B cell (primary cell): ENCODE measurements at regions not wholly inside any gene's neighbourhood (a gene's known extent, or its start where the extent isn't known, plus 50 kb on each side); places are given as distances from the start of the nearest gene placed in this dataset.

Experiments used
- ATAC-seq: fragments of 200-7000 bp; cut with Tn5 transposase; one replicate; pipeline ENCODE4 v1.10.0; 2021; ENCODE audit warnings: low read depth, mild to moderate bottlenecking, moderate number of reproducible peaks, moderate library complexity
- CTCF ChIA-PET: fragments of 350-600 bp; sonication (Branson Sonifier 250); formaldehyde crosslinking; loops from one replicate; lab custom pipeline; 2021; ENCODE audit warnings: antibody characterized with exemption, inconsistent platforms; lab: Charles Lee
- POLR2A ChIA-PET: fragments of 350-600 bp; sonication (Branson Sonifier 250); formaldehyde crosslinking; loops from one replicate; lab custom pipeline; 2021; ENCODE audit warnings: antibody characterized with exemption; lab: Charles Lee
- DNase-seq: peaks from one replicate; pipeline ENCODE4 v3.0.0; 2013
- H2AFZ ChIP-seq: 2 replicates; pipeline ENCODE4 v1.6.1; 2012; ENCODE audit warnings: mild to moderate bottlenecking, low read depth, low read length; ENCODE audit not compliant: insufficient read depth, poor library complexity, severe bottlenecking
- H3K27ac ChIP-seq, 2 donors: 1 replicate in 1 of 2; 2 replicates in 1 of 2; pipeline ENCODE4 v1.5.1; 2012 to 2013; ENCODE audit warnings: low read length in 2 of 2, mild to moderate bottlenecking in 2 of 2, moderate library complexity in 1 of 2
- H3K27me3 ChIP-seq, 4 experiments: fragments of 200-600 bp in 1 of 4; sonication (generic) in 1 of 4; replicated peaks in 1 of 4; 1 replicate in 2 of 4; 2 replicates in 2 of 4; pipeline versions ENCODE4 v1.6.1 to v1.7.0; 2013 to 2016; ENCODE audit warnings: low read length in 3 of 4, mild to moderate bottlenecking in 2 of 4, mixed read lengths in 1 of 4, moderate library complexity in 1 of 4; ENCODE audit not compliant: insufficient read depth in 4 of 4, control insufficient read depth in 3 of 4; ENCODE audit errors: control extremely low read depth in 1 of 4
- H3K36me3 ChIP-seq, 2 experiments: replicated peaks in 1 of 2; 1 replicate in 1 of 2; 2 replicates in 1 of 2; pipeline versions ENCODE4 v1.6.1 to v1.7.1; 2013; ENCODE audit warnings: low read length in 1 of 2; ENCODE audit not compliant: insufficient read depth in 2 of 2, control insufficient read depth in 1 of 2; ENCODE audit errors: control extremely low read depth in 1 of 2, extremely low read depth in 1 of 2
- H3K4me1 ChIP-seq, 2 donors: fragments of 200-600 bp in 1 of 2; sonication (generic) in 1 of 2; 1 replicate in 1 of 2; 2 replicates in 1 of 2; pipeline versions ENCODE4 v1.5.1 to v1.6.1; 2013 to 2017; ENCODE audit warnings: low read length in 2 of 2; ENCODE audit not compliant: control insufficient read depth in 2 of 2, insufficient read depth in 2 of 2
- H3K4me2 ChIP-seq: replicated peaks from 2 replicates; pipeline ENCODE3; 2012; ENCODE audit warnings: mild to moderate bottlenecking, low read depth, low read length; ENCODE audit not compliant: poor library complexity, severe bottlenecking
- H3K4me3 ChIP-seq, 5 experiments: fragments of 200-600 bp in 1 of 5; sonication (generic) in 1 of 5; 1 replicate in 3 of 5; 2 replicates in 2 of 5; pipeline versions ENCODE4 v1.5.1 to v1.7.0; 2011 to 2016; ENCODE audit warnings: low read length in 4 of 5, mild to moderate bottlenecking in 4 of 5, low read depth in 2 of 5, control low read depth in 1 of 5, moderate library complexity in 1 of 5; ENCODE audit not compliant: insufficient read depth in 1 of 5; ENCODE audit errors: control extremely low read depth in 1 of 5, extremely low read depth in 1 of 5
- H3K79me2 ChIP-seq: fragments of 200-600 bp; sonication (generic); one replicate; pipeline ENCODE4 v1.6.0; 2016; ENCODE audit warnings: low read length; ENCODE audit not compliant: control insufficient read depth, insufficient read depth
- H3K9ac ChIP-seq: fragments of 200-600 bp; sonication (generic); 2 replicates; pipeline ENCODE4 v1.6.1; 2017; ENCODE audit warnings: mild to moderate bottlenecking, low read length, moderate library complexity
- H3K9me3 ChIP-seq, 3 donors: one replicate each; pipeline versions ENCODE4 v1.6.1 to v1.7.1; 2013; ENCODE audit warnings: low read length in 2 of 3; ENCODE audit not compliant: control insufficient read depth in 2 of 3, insufficient read depth in 1 of 3; ENCODE audit errors: control extremely low read depth in 1 of 3
- H4K20me1 ChIP-seq: 2 replicates; pipeline ENCODE4 v1.6.0; 2012; ENCODE audit warnings: mild to moderate bottlenecking, low read length; ENCODE audit not compliant: insufficient read depth, control insufficient read depth, poor library complexity, severe bottlenecking
- H3K27ac Mint-ChIP-seq: one replicate; pipeline ENCODE4 v1.8.0; 2021; ENCODE audit warnings: mixed read lengths
- H3K27me3 Mint-ChIP-seq: one replicate; pipeline ENCODE4 v1.8.0; 2021; ENCODE audit warnings: mixed read lengths
- H3K4me1 Mint-ChIP-seq: one replicate; pipeline ENCODE4 v1.8.0; 2021; ENCODE audit warnings: mixed read lengths
- H3K4me3 Mint-ChIP-seq: one replicate; pipeline ENCODE4 v1.8.0; 2021; ENCODE audit warnings: mixed read lengths
- H3K9me3 Mint-ChIP-seq: one replicate; pipeline ENCODE4 v1.8.0; 2022; ENCODE audit warnings: mixed read lengths; ENCODE audit not compliant: insufficient read depth
- EZH2 ChIP-seq: IDR thresholded peaks from 2 replicates; pipeline ENCODE4 v1.6.1; 2012; ENCODE audit warnings: borderline replicate concordance, low read depth, mild to moderate bottlenecking, moderate library complexity, low read length; ENCODE audit not compliant: insufficient read depth, poor library complexity, severe bottlenecking
- WGBS: methylation state at CpG from one replicate; pipeline ENCODE4 v1.1.5; 2013; ENCODE audit warnings: missing lambda C conversion rate; ENCODE audit not compliant: insufficient coverage; 5-methylcytosine and 5-hydroxymethylcytosine counted together
- intact Hi-C: fragments of 100-400 bp; cut with micrococcal nuclease; formaldehyde crosslinking; loops from one replicate; pipeline ENCODE4 v1.10.0; 2022
- TF ChIP-seq, protein P1 (sequence below): fragments of 200-600 bp; IDR thresholded peaks from one replicate; pipeline ENCODE4 v1.8.0; 2022; ENCODE audit warnings: antibody characterized with exemption, mild to moderate bottlenecking

DNA sequence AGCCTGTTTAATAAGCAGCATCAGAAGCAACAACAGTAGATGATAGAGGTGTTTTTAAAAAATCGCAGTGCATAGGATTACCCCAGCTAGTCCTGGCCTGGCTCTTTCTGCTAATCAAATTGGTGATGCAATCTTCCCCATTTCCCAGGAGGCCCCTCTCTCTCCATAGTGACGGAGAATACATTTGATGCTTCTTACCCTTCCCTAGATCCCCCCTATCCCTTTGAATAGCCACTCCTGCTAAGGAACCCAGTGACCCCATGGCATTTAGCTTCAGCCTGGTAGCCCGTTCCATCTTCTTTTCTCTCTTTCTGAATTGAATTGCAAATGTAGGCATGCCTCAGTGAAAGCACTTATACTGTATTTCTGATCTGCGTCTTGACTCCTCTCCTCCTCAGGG, 223.6 kb upstream of the GAP43 start:
- no peaks in the 10 kb centered on the region for H3K9me3 ChIP-seq
- no peaks in the 10 kb centered on the region for H3K4me1 Mint-ChIP-seq

DNA sequence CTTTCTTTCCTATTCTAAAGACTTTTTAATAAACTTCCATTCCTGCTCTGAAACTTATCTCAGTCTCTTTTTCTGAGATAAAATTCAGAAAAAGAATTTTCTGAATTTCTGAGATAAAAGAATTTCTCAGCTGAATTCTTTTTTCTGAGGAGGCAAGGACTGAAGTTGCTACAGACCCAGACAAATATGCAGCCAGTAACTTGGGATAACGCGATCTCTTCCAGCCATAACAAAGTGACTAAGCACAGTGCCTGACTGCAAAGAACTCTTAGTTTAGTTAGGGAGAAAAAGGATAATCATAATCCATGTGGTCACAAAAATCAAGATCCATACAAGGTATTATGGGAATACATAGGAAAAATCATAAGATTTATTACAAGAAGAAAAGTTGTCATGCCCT, 222.0 kb upstream of the GAP43 start:
- H3K4me3 ChIP-seq: no peak overlapping the region
- intact Hi-C loops: no loop called here
- Mint-ChIP-seq H3K4me3 (no peak overlapping the region), H3K9me3 (no peaks in the 10 kb centered on the region), H3K4me1 (no peaks in the 10 kb centered on the region), H3K27me3 (peaks cover 9% of the 10 kb centered on the region), H3K27ac (no peak overlapping the region)
- no peaks in the 10 kb centered on the region for H3K9me3 ChIP-seq
- no peak for ATAC-seq
- no peak overlapping the region for H3K27ac ChIP-seq
- H4K20me1 ChIP-seq: no peaks in the 10 kb centered on the region
- H3K27me3 ChIP-seq: no peaks in the 10 kb centered on the region
- WGBS: no CpG with 5 or more reads among the region's 2 CpGs
- H3K9ac ChIP-seq: no peak overlapping the region
- no peak for TF ChIP-seq EZH2
- TF ChIP-seq, protein P1, sequence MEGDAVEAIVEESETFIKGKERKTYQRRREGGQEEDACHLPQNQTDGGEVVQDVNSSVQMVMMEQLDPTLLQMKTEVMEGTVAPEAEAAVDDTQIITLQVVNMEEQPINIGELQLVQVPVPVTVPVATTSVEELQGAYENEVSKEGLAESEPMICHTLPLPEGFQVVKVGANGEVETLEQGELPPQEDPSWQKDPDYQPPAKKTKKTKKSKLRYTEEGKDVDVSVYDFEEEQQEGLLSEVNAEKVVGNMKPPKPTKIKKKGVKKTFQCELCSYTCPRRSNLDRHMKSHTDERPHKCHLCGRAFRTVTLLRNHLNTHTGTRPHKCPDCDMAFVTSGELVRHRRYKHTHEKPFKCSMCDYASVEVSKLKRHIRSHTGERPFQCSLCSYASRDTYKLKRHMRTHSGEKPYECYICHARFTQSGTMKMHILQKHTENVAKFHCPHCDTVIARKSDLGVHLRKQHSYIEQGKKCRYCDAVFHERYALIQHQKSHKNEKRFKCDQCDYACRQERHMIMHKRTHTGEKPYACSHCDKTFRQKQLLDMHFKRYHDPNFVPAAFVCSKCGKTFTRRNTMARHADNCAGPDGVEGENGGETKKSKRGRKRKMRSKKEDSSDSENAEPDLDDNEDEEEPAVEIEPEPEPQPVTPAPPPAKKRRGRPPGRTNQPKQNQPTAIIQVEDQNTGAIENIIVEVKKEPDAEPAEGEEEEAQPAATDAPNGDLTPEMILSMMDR: no peak
- POLR2A ChIA-PET: no interaction called here
- H2AFZ ChIP-seq: no peak overlapping the region
- no peaks in the 10 kb centered on the region for H3K36me3 ChIP-seq
- H3K4me1 ChIP-seq: no peaks in the 10 kb centered on the region
- H3K79me2 ChIP-seq: no peaks in the 10 kb centered on the region
- CTCF ChIA-PET: no interaction called here
- no peak overlapping the region for H3K4me2 ChIP-seq
- DNase-seq: no peak

More for the DNA sequence above, 223.6 kb upstream of the GAP43 start:
- H3K27me3 Mint-ChIP-seq: peaks cover 8% of the 10 kb centered on the region
- Histone ChIP-seq H4K20me1 (no peaks in the 10 kb centered on the region), H3K36me3 (no peaks in the 10 kb centered on the region), H3K9ac (no peak overlapping the region), H3K79me2 (no peaks in the 10 kb centered on the region), H3K27me3 (no peaks in the 10 kb centered on the region), H3K4me3 (no peak overlapping the region), H2AFZ (no peak overlapping the region), H3K4me2 (no peak overlapping the region), H3K4me1 (no peaks in the 10 kb centered on the region), H3K27ac (no peak overlapping the region)
- ChIA-PET CTCF (no interaction called here), POLR2A (no interaction called here)
- intact Hi-C loops: no loop called here
- no peak overlapping the region for H3K4me3 Mint-ChIP-seq
- H3K9me3 Mint-ChIP-seq: no peaks in the 10 kb centered on the region
- no peak overlapping the region for H3K27ac Mint-ChIP-seq
- ATAC-seq (no peak), DNase-seq (no peak)
- TF ChIP-seq, protein P1: no peak
- no peak for TF ChIP-seq EZH2
- 95% methylated on average over 3 of the region's 4 CpGs for WGBS
